GM19395 (cell line): ENCODE measurements at regions not wholly inside any gene's neighbourhood (a gene's known extent, or its start where the extent isn't known, plus 50 kb on each side); places are given as distances from the start of the nearest gene placed in this dataset.

Source experiments
- ATAC-seq: cut with Tn5 transposase; IDR thresholded peaks from one replicate; pipeline ENCODE4 v1.9.1; 2021; ENCODE audit warnings: mild to moderate bottlenecking, moderate library complexity; ENCODE audit not compliant: unreplicated experiment

GRCh38 chr15:69955240-69955894 lies 142.3 kb downstream of the TLE3 start:
- no peak for ATAC-seq

- ATAC-seq, result no peak
Observed at GRCh38 chr15:69956417-69956816, 141.3 kb downstream of the TLE3 start.

GRCh38 chr15:69957175-69957574 lies 140.5 kb downstream of the TLE3 start:
- ATAC-seq, result no peak

- ATAC-seq, result no peak
Observed at GRCh38 chr15:69958496-69959084, 139.1 kb downstream of the TLE3 start.

GRCh38 chr15:69962561-69962960 lies 135.2 kb downstream of the TLE3 start:
- ATAC-seq, result no peak

- no peak for ATAC-seq
Observed at GRCh38 chr15:69963385-69963784, 134.3 kb downstream of the TLE3 start.

- no peak for ATAC-seq
Observed at GRCh38 chr15:69971771-69972170, 125.9 kb downstream of the TLE3 start.

- ATAC-seq, result no peak
Observed at GRCh38 chr15:69972436-69972835, 125.3 kb downstream of the TLE3 start.

GRCh38 chr15:69973102-69973714 lies 124.5 kb downstream of the TLE3 start:
- no peak for ATAC-seq

- no peak for ATAC-seq
Observed at GRCh38 chr15:69973880-69974279, 123.8 kb downstream of the TLE3 start.

GRCh38 chr15:69974321-69974720 lies 123.4 kb downstream of the TLE3 start:
- no peak for ATAC-seq

GRCh38 chr15:69976366-69976994 lies 121.2 kb downstream of the TLE3 start:
- no peak for ATAC-seq

- ATAC-seq, result no peak
Observed at GRCh38 chr15:69978603-69979002, 119.1 kb downstream of the TLE3 start.

- peak; percentile 58 for ATAC-seq
Observed at GRCh38 chr15:69979262-69979661, 118.5 kb downstream of the TLE3 start.

- ATAC-seq, result peak; percentile 87
Observed at GRCh38 chr15:69979783-69980182, 117.9 kb downstream of the TLE3 start.

- ATAC-seq, result peak; percentile 22
Observed at GRCh38 chr15:69980341-69981059, 117.2 kb downstream of the TLE3 start.

GRCh38 chr15:69982037-69982436 lies 115.7 kb downstream of the TLE3 start:
- ATAC-seq, result no peak

- ATAC-seq, result no peak
Observed at GRCh38 chr15:69983696-69984265, 113.9 kb downstream of the TLE3 start.

- no peak for ATAC-seq
Observed at GRCh38 chr15:69987492-69988489, 109.9 kb downstream of the TLE3 start.
